ENCODE measurements at regions not wholly inside any gene's neighbourhood (a gene's known extent, or its start where the extent isn't known, plus 50 kb on each side); places are given as distances from the start of the nearest gene placed in this dataset.
"Not testable (repeated sequence)": the region's sequence is repeated elsewhere in the genome, so short reads cannot be mapped to it uniquely, and the experiment has no call there.

DNA sequence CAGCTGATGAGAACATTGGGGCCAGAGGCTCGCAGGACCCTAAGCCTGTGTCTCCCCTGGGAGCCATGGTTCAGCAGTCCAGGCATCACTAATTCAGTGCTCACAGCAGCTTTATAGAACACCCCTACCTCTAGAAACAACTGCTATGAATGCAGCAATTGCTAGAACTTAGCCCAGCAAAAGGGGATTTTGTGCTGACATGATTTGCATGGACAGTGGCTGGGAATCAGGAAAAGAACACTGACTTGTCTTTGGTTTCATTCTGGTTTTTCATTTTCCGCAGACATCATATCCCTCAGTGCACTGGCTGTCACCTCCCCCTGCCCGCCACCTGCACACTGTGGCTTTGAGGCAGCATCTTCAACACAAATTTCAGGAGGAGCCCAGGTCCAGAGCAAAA is 3964.9 kb upstream of the TPTE start:
- DNase-seq (ENCODE audit: low spot score), result not testable (repeated sequence)

DNA sequence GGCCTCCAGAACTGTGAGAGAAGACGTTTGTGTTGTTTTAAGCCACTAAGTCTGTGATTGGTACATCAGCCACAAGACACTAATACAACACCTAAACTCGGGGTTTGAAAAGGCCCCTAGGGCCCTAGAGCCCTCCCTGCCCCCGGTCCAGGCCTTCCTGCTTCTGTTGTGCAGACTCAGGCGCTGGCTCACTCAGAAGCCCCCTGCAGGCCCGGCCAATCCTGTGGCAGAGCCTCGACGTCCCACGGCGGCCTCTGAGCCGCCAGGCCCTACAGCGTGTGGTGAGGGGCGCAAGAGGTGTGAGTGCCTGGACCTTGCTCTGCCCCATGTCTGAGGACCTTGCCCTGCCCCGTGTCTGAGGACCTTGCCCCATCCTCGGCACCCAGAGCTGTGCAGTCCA is 3964.0 kb upstream of the TPTE start:
- not testable (repeated sequence) for DNase-seq (ENCODE audit: low spot score)

DNA sequence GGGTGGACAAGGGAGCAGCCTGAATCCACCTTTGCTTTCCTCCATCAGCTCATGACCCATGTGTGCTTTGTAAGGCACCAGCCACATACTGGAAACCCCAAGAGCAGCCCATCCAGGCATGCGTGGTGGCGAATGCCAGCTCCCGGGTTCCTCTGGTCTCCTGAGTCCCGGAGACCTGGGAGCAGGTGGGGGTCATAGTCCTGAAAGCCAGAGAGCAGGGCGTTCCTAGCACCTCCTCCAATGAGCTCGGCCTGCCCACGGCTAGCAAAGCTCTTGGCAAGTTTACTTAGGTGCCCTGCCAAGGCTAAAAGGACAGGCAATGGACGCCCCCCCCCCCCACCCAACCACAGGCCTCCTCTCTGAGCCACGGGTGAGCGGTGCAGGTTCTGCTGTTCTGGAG is 3960.2 kb upstream of the TPTE start:
- DNase-seq (ENCODE audit: low spot score), result not testable (repeated sequence)

DNA sequence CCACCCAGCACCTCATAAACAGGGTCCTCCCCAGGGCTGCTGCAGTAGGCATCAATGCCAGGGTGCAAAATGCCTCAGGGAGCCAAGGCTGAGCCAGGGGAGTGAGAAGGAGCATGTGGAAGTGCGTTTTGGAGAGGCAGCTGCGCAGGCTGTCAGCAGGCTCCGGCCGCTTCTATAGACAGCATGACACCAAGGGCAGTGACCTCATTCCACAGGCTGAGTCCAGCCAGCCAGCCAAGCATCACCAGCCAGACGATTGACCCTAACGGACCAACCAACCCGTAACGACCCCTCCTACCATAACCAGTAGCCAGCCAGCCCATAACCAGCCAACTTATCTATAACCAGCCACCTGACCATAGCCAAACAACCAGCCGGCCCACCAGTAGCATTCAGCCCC is 3959.8 kb upstream of the TPTE start:
- DNase-seq (ENCODE audit: low spot score), result not testable (repeated sequence)

DNA sequence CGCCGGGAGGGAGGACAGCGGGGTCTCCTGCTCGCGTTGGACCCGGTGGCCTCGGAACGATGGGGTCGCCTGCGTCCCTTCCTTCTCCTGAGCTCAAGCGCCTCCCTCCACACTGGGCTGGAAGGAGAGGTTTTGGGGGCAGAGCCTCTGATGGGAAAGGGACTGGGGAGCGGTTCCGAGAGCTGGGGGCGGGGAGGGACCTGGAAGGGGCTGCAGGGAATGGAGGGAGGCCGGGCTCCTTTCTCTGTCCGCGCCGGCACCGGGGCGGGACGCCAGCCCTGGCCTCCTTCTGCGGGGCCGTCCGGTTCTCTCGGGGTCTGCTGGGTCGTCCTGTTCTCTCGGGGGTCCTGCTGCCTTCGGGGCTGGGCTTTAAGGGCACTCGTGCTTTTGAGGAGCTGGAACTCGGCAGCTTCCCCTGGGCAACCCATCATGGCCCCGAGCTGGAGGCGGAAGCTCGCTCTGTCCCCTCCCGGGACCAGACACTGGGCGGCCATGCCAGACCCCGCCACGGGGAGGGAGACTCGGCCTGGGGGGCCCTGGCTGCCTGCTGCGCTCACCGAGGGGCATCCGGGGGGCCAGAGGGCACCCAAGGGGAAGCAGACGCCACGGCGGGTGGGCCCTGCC is 3956.7 kb upstream of the TPTE start:
- DNase-seq (ENCODE audit: low spot score), result not testable (repeated sequence)

DNA sequence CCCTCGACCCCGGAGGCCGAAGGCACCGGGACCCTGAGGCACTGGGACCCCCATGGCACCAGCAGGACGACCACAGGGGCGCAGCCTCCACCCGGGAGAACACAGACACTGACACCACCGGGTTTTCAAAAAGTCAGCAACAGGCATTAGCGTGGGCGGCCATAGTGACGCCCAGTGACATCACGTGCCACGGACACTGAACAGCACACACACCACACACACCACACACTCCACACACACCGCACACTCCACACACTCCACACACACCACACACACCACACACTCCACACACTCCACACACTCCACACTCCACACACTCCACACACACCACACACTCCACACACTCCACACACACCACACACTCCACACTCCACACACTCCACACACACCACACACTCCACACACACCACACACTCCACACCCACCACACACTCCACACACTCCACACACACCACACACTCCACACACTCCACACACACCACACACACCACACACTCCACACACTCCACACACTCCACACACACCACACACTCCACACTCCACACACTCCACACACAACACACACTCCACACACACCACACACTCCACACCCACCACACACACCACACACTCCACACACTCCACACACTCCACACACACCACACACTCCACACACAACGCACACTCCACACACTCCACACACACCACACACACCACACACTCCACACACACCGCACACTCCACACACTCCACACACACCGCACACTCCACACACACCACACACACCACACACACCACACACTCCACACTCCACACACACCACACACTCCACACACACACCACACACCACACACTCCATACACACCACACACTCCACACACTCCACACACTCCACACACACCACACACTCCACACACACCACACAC is 3955.9 kb upstream of the TPTE start:
- DNase-seq (ENCODE audit: low spot score), result not testable (repeated sequence)

GRCh38 chr21:6567542-6567941 is 3953.8 kb upstream of the TPTE start:
- not testable (repeated sequence) for DNase-seq (ENCODE audit: low spot score)

GRCh38 chr21:6569152-6569551 is 3952.2 kb upstream of the TPTE start:
- DNase-seq (ENCODE audit: low spot score), result not testable (repeated sequence)

DNA sequence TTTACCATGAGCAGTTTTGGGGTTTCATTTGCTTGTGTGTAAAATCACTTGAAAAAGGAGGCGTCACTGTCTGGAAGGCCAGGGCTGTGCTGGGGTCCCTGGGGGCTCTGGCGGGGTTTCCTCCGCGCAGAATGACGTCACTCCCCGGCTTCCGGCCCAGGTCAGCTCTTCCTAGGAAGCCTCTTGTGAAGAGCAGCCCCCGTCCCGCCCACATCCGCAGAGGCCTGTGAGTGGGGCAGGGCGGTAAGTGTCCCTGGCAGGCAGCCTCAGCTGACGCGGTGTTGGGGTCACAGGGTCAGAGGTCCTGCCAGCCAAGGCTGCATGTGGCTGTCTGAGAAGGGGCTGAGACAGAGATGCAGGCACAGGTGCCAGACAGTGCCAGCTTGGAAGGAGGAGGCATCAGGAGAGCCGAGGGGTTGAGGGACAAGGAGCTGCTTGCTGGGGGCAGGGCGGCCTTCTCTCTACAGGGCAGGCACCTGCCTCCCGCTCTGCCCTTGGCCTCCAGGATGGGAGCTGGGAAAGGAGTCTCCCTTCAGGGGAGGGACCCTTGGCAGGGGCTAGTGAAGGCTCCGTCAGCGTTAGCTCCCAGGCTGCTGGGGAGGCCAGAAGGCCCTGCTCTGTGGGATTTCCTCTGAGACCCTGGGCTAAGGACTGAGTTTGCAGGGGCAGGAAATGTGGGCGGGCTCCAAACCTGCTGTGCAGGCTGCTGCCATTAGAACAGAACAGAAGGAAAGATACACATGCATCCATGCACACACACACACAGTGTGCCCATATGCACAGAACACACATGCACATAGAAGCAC is 3951.6 kb upstream of the TPTE start:
- not testable (repeated sequence) for DNase-seq (ENCODE audit: low spot score)

GRCh38 chr21:6570700-6571368 is 3950.5 kb upstream of the TPTE start:
- DNase-seq (ENCODE audit: low spot score), result not testable (repeated sequence)

DNA sequence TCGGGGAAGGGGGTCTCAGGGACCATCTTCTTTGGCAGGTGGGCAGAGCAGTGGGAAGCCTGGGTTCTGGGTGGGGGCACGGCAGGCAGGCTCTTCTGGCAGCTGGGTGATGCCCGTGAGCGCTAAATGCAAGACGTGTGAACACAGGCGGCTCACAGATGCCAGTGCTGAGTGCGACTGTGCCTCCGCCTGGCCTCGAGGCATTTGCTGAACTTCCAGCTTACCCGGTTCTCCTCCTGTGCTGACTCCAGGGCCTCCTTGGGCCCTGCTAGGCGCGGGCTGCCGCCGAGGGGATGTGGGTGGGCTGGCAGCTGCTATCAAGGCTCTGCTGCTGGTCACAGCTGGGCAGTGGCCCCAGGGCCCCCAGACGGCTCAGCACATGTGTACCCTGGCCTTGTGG is 3947.8 kb upstream of the TPTE start:
- not testable (repeated sequence) for DNase-seq (ENCODE audit: low spot score)

DNA sequence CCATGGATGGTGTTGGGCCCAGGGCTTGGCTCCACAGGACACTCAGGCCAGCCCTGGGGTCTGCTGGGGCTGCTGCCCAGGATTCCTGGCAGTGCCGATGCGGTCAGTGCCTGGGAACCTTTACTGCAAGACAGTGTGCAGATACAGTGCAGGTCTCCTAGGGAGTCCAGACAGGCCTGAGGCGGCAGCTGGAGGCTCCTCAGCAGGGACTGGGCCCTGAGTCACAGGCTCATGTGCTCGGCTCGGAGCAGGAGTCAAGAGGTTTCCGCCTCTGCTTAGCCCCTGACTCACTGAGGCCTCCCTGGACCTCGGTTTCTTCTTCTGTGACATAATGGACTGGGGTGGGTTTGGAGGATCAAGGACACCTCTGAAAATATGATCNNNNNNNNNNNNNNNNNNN is 3941.6 kb upstream of the TPTE start:
- not testable (repeated sequence) for DNase-seq (ENCODE audit: low spot score)

Measured in ureter (tissue), 1 donor.